22Rv1 (cell line): ENCODE measurements at regions not wholly inside any gene's neighbourhood (a gene's known extent, or its start where the extent isn't known, plus 50 kb on each side); places are given as distances from the start of the nearest gene placed in this dataset.

Experiments used
- H3K27ac ChIP-seq: fragments of 450-650 bp; 2 replicates; pipeline ENCODE4 v1.5.1; 2017
- ZFX ChIP-seq: fragments of 450-650 bp; IDR thresholded peaks from 2 replicates; pipeline ENCODE4 v1.6.1; 2017; ENCODE audit warnings: antibody characterized with exemption, borderline replicate concordance
- TF ChIP-seq, protein P1 (sequence below): fragments of 450-650 bp; IDR thresholded peaks from 2 replicates; pipeline ENCODE4 v1.5.1; 2017; ENCODE audit warnings: mild to moderate bottlenecking

DNA sequence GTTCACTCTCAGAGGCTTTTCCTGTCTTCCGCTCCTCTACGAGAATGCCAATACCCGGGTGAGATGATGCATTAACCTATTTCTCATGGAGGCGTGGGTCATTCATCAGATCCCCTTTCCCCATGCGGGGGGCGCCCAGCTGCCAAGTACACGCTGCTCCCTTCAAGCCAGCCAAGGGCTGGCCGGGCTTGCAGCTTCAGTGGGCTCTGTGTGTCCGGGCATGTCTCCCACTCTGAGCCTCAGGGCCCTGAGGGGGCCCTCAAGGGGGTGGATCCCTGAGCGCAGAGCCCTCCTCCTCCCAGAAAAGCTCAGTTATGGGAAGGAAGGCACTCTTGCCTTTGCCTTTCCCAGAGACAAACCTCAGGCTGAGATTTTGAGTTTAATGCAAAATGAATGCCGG, 431.8 kb upstream of the MYT1L start:
- TF ChIP-seq, protein P1, sequence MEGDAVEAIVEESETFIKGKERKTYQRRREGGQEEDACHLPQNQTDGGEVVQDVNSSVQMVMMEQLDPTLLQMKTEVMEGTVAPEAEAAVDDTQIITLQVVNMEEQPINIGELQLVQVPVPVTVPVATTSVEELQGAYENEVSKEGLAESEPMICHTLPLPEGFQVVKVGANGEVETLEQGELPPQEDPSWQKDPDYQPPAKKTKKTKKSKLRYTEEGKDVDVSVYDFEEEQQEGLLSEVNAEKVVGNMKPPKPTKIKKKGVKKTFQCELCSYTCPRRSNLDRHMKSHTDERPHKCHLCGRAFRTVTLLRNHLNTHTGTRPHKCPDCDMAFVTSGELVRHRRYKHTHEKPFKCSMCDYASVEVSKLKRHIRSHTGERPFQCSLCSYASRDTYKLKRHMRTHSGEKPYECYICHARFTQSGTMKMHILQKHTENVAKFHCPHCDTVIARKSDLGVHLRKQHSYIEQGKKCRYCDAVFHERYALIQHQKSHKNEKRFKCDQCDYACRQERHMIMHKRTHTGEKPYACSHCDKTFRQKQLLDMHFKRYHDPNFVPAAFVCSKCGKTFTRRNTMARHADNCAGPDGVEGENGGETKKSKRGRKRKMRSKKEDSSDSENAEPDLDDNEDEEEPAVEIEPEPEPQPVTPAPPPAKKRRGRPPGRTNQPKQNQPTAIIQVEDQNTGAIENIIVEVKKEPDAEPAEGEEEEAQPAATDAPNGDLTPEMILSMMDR = no peak
- no peak for TF ChIP-seq ZFX
- no peak overlapping the region for H3K27ac ChIP-seq

DNA sequence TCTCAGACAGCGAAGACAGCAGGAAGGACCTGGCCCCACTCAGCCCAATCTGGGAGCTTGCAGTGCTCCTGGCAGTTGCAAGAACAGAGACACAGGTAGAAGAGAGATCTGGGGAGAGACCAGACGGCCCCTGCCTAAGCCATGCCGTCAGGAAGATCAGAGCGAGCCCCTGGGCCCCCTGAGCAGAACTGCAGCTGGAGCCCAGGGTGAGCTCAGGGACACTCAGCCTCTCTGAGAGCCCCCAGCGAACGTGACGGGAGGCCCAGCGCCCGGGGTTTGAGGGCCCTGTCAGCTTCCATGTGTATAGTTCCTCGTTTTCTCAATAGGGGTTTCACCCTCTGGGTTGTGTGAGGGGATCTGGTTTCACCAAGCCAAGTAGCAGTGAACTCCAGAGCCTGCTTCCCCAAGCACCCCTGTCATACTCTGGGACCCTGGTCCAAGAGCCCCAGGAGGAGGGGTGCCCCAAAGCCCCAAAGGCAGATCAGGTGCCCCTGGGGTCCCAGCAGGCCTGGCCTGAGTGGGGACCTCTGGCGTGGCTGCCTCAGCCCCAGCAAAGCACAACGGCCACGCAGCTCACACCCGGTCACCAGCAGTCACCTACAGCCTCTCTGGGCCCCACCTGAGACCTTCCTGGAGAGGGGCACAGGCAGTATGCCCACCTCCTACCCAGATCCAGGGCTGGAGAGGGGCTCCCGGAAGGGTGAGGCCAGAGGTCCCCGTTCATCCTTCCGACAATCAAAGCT, 431.3 kb upstream of the MYT1L start:
- TF ChIP-seq, protein P1 = no peak
- no peak for TF ChIP-seq ZFX
- H3K27ac ChIP-seq = no peak overlapping the region

DNA sequence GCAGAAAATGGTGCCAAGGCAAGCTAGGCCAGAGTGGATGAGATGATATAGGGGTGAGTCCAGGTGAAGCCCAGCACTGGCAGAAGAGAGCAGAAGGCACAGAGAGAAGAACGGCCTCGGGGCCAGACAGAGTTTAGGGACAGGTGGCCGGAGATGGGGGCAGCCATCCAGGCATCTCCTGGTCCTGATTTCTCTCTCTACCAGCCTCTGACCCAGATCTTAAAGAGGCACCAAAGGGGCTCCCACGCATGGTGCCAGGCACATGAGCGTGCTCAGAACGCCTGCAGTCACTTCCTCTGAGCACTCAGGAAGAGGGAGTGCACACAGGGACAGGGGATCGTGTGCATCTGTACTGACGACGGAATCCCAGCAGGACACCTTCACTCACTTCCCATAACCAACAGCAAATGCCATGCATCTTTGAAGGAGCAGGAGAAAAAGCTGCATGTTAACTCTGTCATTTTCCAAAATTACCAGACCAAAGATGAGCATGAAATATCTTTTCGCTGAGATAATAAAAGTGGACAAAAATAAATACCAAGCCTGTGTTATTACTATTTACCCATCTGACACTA, 427.8 kb upstream of the MYT1L start:
- TF ChIP-seq ZFX = no peak
- TF ChIP-seq, protein P1 = no peak
- no peak overlapping the region for H3K27ac ChIP-seq

DNA sequence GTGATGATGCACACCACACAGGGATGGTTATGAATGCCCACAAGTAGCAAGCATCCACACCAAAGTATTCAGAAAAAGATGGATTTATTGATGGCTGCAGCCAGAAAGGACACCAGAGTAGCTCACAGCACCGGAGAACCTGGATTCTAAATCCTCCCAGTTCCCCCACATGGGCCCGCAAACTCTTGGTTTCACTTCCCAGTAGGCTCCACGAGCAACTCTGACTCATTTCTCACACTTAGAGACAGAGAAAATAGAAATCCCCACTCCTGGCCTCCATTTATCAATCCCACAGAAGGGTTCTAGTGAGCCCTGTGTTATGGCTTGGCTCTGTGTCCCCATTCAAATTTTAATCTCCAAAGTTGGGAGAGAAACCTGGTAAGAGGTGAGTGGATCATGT, 426.7 kb upstream of the MYT1L start:
- H3K27ac ChIP-seq = no peak overlapping the region
- TF ChIP-seq, protein P1 = no peak
- TF ChIP-seq ZFX = no peak

DNA sequence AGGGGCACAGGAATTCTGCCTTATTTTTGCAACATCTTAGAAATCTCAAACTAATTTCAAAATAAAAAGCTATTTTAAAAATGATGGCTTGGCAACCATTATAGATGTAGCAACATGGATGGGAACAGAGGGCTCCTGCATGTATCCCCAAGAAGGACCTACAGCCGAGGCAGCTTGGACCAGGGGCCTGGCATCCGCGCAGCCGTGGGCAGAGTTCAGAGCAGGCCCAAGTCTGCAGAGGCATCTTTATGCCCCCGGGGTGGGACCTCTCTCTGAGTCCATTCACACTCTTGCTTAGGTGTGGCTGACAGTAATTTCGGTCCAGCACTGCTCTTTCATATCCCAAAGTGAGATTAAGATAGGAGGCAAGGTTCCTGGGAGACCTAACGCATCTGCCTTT, 425.8 kb upstream of the MYT1L start:
- TF ChIP-seq ZFX = no peak
- TF ChIP-seq, protein P1 = no peak
- no peak overlapping the region for H3K27ac ChIP-seq

DNA sequence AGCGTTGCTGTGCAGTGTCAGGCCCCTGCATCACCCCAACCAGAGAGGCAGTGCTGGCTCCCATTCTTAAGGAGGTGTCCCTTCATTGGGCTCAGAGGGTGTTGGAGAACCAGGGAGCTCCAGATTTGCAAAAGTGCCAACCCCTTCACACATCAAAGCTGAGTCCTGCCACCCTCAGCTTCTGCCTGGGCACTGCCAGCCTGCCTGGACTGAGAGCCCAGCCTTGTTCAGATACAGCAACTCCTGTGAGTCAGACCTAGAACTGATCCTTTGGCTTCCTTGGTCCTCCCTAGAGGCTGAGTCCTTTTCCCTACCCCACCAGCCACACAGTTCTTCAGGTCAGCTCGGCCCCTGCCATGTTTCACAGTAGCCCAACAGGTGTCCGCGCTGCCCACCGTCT, 424.9 kb upstream of the MYT1L start:
- H3K27ac ChIP-seq = no peak overlapping the region
- no peak for TF ChIP-seq ZFX
- TF ChIP-seq, protein P1 = no peak

DNA sequence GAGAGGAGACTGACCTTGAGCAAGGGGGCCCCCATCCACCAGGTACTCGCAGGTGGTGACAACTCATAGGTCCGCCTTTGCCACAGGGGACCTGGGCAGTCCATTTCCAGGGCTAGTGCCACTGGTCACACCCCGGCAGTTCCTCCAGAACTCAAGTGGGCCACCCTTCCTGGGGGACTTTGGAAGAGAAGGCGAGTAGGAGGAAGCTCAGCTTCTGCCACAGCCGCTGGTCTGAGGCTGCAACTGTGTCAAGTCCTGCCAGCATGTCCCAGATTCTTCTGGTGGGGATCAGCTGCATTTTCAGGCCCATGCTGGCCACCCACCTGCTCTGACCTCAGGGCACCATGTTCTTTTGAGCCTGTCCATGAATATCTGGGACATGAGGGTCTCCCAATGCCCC, 423.9 kb upstream of the MYT1L start:
- no peak for TF ChIP-seq ZFX
- TF ChIP-seq, protein P1 = no peak

More for the DNA sequence above, 423.9 kb upstream of the MYT1L start:
- no peak overlapping the region for H3K27ac ChIP-seq
